ENCODE measurements at regions not wholly inside any gene's neighbourhood (a gene's known extent, or its start where the extent isn't known, plus 50 kb on each side); places are given as distances from the start of the nearest gene placed in this dataset.
"Not testable (repeated sequence)": the region's sequence is repeated elsewhere in the genome, so short reads cannot be mapped to it uniquely, and the experiment has no call there.

- FAIRE-seq = no peak
Observed at GRCh38 chr16:6837722-6838121, 494.9 kb upstream of the RBFOX1 start.

- no peak for FAIRE-seq
Observed at GRCh38 chr16:6836766-6837165, 495.9 kb upstream of the RBFOX1 start.

GRCh38 chr16:6835941-6836340 is 496.7 kb upstream of the RBFOX1 start:
- FAIRE-seq = no peak

- FAIRE-seq = no peak
Observed at GRCh38 chr16:6835516-6835915, 497.1 kb upstream of the RBFOX1 start.

GRCh38 chr16:6828690-6829089 is 504.0 kb upstream of the RBFOX1 start:
- FAIRE-seq = no peak

GRCh38 chr16:6827931-6828330 is 504.7 kb upstream of the RBFOX1 start:
- FAIRE-seq = no peak

- no peak for FAIRE-seq
Observed at GRCh38 chr16:6827267-6827666, 505.4 kb upstream of the RBFOX1 start.

GRCh38 chr16:6822041-6822440 is 510.6 kb upstream of the RBFOX1 start:
- no peak for FAIRE-seq

- FAIRE-seq = no peak
Observed at GRCh38 chr16:6804461-6804860, 528.2 kb upstream of the RBFOX1 start.

GRCh38 chr16:6803176-6803575 is 529.5 kb upstream of the RBFOX1 start:
- FAIRE-seq = no peak

GRCh38 chr16:6797223-6797622 is 535.4 kb upstream of the RBFOX1 start:
- no peak for FAIRE-seq

- no peak for FAIRE-seq
Observed at GRCh38 chr16:6777624-6778023, 555.0 kb upstream of the RBFOX1 start.

GRCh38 chr16:6775712-6776111 is 556.9 kb upstream of the RBFOX1 start:
- FAIRE-seq = no peak

GRCh38 chr16:6771956-6772355 is 560.7 kb upstream of the RBFOX1 start:
- FAIRE-seq = no peak

- FAIRE-seq = no peak
Observed at GRCh38 chr16:6753553-6753952, 579.1 kb upstream of the RBFOX1 start.

- no peak for FAIRE-seq
Observed at GRCh38 chr16:6751191-6751590, 581.5 kb upstream of the RBFOX1 start.

- no peak for FAIRE-seq
Observed at GRCh38 chr16:6749698-6750097, 582.9 kb upstream of the RBFOX1 start.

GRCh38 chr16:6736302-6736701 is 596.3 kb upstream of the RBFOX1 start:
- FAIRE-seq = not testable (repeated sequence)

GRCh38 chr16:6735631-6736030 is 597.0 kb upstream of the RBFOX1 start:
- FAIRE-seq = no peak

- FAIRE-seq = no peak
Observed at GRCh38 chr16:6732166-6732565, 600.5 kb upstream of the RBFOX1 start.

GRCh38 chr16:6728381-6728780 is 604.3 kb upstream of the RBFOX1 start:
- no peak for FAIRE-seq

GRCh38 chr16:6726621-6727020 is 606.0 kb upstream of the RBFOX1 start:
- no peak for FAIRE-seq

- no peak for FAIRE-seq
Observed at GRCh38 chr16:6725634-6726331, 606.9 kb upstream of the RBFOX1 start.

- FAIRE-seq = not testable (repeated sequence)
Observed at GRCh38 chr16:6725206-6725605, 607.4 kb upstream of the RBFOX1 start.

- FAIRE-seq = no peak
Observed at GRCh38 chr16:6722786-6723185, 609.9 kb upstream of the RBFOX1 start.
